Sigmoid colon (tissue), 4 donors: ENCODE measurements at regions not wholly inside any gene's neighbourhood (a gene's known extent, or its start where the extent isn't known, plus 50 kb on each side); places are given as distances from the start of the nearest gene placed in this dataset.

Source experiments
- EP300 ChIP-seq, 4 donors: sonication (generic); formaldehyde crosslinking; IDR thresholded peaks; one replicate each; pipeline ENCODE4 v1.6.1; 2017; ENCODE audit warnings: antibody characterized with exemption in 4 of 4
- TF ChIP-seq, protein P1 (sequence below), 4 experiments: fragments of 450-650 bp in 3 of 4; fragments of 200-600 bp in 1 of 4; IDR thresholded peaks; one replicate each; pipeline ENCODE4 v1.5.1; 2016 to 2019; ENCODE audit warnings: antibody characterized with exemption in 4 of 4, mild to moderate bottlenecking in 3 of 4, moderate library complexity in 2 of 4

DNA sequence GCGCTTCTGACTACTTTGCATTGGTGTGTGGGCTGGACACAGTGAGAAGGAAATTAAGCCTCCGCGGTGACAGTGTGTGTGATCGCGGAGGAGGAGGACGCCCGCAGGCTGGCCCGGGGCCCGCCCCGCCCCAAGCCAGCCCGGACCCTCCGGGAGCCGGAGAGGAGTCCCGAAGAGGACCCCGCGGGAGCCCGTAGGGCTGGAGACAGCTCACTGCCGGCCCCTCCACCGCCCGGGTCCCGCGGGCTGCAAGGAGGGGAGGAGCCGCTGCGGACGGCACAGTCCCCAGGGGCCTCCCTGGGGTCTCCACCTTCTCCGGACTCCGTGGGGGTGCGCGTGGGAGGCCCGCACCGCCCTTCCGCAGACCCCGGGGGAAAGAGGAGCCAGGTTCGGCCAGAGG lies 146.4 kb upstream of the ERCC6L2 start:
- TF ChIP-seq, protein P1, sequence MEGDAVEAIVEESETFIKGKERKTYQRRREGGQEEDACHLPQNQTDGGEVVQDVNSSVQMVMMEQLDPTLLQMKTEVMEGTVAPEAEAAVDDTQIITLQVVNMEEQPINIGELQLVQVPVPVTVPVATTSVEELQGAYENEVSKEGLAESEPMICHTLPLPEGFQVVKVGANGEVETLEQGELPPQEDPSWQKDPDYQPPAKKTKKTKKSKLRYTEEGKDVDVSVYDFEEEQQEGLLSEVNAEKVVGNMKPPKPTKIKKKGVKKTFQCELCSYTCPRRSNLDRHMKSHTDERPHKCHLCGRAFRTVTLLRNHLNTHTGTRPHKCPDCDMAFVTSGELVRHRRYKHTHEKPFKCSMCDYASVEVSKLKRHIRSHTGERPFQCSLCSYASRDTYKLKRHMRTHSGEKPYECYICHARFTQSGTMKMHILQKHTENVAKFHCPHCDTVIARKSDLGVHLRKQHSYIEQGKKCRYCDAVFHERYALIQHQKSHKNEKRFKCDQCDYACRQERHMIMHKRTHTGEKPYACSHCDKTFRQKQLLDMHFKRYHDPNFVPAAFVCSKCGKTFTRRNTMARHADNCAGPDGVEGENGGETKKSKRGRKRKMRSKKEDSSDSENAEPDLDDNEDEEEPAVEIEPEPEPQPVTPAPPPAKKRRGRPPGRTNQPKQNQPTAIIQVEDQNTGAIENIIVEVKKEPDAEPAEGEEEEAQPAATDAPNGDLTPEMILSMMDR (IDR thresholded peaks at IDR 0.05) = no peak
- no peak for TF ChIP-seq EP300 (IDR thresholded peaks at IDR 0.05)
